ENCODE measurements at regions not wholly inside any gene's neighbourhood (a gene's known extent, or its start where the extent isn't known, plus 50 kb on each side); places are given as distances from the start of the nearest gene placed in this dataset.

- TF ChIP-seq POLR2AphosphoS5 (IDR thresholded peaks at IDR 0.05; ENCODE audit: insufficient read depth, low read depth, low read length) (no peak), CTCF (IDR thresholded peaks at IDR 0.05; ENCODE audit: extremely low read depth in 1 of 2, insufficient read depth in 1 of 2, low read depth in 1 of 2, low read length in 2 of 2) (no peak), JUN (IDR thresholded peaks at IDR 0.05; ENCODE audit: borderline replicate concordance, insufficient read depth, insufficient read length, low read depth) (no peak), MYC (IDR thresholded peaks at IDR 0.05; ENCODE audit: low read depth, low read length) (no peak), POLR2A (IDR thresholded peaks at IDR 0.05; ENCODE audit: low read depth, low read length) (no peak)
These were observed 235.8 kb downstream of the HAPSTR1 start for GRCh38 chr16:9327253-9327652.
